IPS DF 4.7 (cell line): ENCODE measurements at regions not wholly inside any gene's neighbourhood (a gene's known extent, or its start where the extent isn't known, plus 50 kb on each side); places are given as distances from the start of the nearest gene placed in this dataset.

Experiments
- DNase-seq: peaks from one replicate; pipeline ENCODE4 v3.0.0-alpha.2; 2013; ENCODE audit warnings: low spot score; ENCODE audit errors: extremely low read depth

DNA sequence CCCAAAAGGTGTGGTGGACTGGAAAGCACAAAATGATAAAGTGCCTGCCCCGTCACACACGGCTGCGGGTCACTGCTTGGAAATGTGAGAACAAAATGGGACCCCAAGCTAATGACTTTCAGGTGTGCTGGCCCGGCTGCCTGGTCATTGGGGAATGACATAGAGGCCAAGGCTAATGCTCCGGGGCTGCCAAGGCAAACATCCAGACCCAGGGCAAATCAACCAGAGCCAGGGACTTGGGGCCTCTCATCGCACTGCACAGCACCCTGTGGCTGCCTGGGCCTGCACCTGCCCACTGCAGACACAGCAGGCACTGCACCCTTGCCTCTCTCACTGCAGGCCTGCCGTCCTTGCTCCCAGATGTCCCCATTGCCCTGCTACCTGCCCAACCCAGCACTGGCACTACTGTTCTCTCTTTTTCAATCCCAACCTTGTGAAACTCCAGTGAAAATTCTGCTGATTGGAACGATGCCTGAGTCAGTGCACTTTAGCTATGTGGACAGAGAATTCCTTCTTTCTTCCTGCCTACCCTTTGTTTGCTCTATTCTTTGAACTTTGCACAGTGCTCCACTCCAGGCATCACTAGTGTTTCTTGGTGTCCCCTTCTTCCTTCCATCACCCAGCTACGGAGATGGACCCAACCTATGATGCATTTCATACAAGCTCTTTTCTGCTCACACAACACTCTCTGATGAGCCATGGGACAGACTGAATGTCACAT, 849.5 kb downstream of the MAFB start:
- DNase-seq: no peak

DNA sequence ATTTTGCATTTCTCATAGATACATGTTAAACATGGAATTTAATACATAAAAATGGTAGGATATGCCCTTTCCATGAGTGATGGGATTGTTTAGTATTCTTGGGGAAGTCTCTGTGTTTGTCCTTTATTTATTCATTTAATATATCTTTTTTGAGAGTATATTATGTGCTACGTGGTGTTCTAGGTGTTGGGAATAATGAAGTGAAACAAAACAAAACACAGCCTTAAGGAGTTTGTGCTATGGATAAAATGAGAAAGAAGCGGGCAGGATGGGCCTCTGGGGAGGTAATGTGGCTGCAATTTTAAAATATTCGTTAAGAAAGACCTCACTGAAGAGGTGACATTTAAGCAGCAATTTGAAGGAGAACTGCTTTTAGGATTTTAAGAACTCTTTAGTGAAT, 851.5 kb downstream of the MAFB start:
- DNase-seq: no peak

DNA sequence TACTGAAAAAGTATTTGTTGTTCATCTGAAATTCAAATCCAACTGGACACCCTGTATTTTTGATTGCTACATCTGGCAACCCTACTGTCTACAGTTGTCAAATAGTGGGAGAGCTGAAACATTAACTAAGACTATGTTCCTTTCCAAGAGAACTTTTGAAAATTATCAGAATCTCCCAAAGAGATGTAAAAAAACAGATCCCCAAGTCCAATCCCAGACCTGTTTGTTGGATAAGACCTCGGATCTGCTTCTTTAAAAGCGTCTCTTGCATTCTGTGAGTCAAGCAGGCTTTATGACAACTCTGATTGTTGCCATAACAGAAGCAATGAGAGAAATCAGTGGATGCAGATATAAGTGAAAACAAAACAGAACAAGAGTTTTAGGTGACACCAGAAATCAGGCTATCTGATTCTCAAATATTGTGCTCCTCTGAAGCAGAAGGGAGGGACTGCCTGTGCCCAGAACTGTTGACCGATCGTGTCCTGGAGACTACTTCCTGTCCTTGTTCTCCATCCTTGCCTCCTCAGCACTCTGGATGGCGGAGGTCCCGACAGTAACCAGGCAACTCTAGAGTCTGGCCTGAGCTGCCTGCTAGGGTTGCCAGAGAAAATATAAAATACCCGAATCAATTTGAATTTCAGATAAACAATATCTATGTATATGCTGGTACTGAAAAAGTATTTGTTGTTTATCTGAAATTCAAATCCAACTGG, 853.8 kb downstream of the MAFB start:
- no peak for DNase-seq

DNA sequence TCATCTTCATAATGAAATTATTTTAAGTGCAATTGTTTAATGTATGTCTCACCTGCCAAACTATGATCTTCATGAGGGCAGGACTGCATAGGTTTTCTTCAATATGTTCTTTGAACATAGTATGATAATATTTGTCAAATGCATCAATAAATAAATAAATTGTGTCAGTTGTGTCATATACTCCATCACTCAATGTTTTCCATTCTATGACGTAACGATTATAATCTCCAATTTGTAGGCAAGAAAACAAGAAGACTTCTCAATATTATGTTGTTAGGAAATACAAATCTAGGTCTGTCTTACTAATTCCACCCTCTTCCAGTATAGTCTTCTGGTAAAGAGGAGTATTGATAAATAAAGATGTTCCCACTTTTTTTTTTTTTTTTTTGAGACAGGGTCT, 858.1 kb downstream of the MAFB start:
- DNase-seq: no peak

DNA sequence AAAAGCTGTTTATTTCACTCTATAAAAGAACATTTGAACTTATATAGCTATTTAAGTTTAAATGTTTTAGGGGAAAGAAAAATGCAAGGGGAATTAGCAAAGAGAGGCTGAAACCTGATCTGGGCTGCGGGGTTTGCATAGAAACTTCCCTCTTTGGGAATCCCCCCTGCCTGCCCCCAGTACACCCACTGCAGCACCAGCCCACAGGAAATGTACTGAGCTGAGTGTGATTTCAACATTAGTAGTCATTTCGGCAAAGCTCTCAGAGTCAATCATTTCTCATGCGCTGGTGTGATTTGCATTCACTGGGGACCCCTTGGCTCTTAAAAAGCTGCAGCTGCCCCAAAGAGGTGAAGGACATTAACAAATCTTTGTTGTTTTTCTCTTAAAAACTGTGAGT, 859.4 kb downstream of the MAFB start:
- DNase-seq: no peak

DNA sequence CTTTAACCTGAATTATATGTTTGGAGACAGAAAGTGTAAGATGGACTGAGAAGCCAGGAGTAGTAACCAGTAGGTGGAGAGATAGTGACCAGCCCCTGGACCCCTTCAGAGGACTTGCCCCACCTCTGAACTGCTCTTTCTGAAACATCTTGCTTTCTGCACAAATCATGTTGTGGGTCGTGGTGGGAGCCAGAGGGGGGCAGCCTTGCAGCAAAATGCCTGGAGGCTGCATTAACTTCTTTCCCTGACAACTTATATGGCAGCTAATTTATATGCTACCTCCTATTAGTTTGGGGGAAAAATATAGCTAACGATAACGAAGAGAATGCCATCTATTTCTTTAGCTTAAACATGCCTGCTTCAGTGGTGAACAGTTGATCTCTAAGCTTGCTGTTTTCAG, 859.8 kb downstream of the MAFB start:
- DNase-seq: no peak

DNA sequence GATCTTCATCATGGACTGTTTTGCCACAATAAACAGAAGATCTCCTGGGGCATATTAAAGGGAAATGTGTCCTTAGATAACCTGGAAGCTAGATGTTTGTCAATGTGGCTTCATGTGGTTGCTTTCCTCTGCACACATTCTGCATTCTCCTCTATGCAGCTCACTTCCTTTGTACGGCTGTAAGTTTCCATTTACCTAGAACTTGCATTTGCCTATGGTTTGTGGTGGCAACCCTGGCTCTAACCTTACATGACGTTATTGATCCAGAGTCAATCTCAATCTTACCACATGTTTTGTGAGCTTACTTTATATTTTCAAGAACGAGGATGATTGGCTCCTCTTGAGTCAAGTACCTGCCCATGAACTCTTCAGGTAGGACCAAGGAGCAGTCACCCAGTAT, 863.1 kb downstream of the MAFB start:
- DNase-seq: no peak

DNA sequence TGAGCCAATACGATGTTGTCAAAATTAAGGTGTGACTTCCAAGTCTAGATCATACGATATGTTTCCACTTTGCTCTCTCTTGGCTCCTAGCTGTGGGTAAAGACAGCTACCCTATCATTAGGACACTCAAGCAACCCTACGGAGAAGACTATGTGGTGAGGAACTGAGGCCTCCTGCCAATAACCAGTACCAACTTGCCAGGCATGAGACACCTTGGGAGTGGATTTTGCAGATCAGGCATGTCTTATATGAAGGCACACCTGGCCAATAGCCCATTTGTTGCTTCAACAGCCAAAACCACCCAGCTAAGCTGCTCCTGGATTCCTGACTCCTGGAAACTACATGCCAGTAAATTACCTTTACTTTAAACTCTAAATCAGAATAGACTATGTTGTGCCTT, 863.4 kb downstream of the DHX35 start:
- no peak for DNase-seq

DNA sequence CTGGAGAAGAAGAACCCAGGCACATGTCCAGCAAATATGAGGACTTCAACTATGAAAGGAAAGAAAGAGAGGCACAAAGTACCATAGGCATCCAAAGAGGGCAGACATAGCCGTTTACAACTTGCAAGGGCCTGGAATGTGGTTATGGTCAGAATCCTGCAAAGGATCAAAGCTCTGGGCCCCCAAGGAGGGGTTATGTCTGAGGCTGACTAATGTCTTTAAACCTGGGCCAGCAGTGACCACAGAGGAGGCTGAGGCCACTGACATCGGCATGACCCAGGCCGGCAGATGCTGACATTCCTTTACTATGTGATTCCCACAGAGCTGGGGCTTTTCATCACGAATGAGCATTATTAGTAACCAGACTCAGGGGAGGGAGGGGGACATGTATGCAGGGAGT, 861.1 kb downstream of the DHX35 start:
- DNase-seq: no peak

DNA sequence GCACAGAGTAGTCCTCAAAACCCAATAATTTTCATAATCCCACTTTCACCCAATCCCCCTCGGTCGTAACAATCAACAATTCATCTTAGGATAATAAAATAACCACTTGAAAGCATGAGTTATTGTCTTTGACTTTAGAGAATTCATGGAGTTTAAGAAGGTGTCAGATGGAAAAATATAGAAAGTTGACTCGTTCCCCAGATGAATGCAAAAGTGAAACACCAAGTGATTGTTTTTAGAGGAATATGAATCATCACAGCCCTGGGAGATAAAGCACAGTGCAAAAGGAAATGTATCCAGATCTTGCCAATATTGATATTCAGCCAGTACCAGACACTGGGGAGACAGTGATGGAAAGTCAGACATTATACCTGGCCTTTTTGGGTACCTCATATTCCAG, 860.5 kb downstream of the DHX35 start:
- no peak for DNase-seq

DNA sequence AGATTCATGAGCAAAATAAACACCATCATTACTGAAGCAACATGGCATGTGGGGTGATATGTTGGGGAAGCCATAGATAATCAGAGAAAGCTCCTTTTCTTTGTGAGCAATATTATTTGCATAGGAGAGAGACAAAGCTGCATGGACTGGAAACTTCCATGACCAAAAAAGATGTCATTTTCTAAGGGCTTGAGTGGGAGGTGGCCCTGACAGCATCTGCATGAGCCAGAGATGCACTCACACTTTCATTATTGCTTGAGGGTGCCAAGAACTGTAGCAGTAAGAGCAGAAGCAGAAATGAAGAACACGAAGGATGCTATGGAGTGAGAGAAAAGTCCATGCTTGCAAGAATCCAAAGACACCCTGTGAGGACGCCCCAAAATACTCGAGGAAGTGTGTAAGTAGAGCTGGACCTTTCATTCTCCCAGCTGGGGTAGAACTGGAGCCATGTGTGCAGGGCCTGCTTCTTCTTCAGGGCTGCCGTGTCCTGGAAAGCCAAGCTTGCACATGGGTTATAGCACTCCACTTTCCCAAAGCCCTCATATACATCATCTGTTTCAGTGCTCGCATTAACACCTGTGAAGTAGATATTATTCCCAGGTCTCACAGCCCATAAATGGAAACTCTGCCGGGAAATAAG, 851.2 kb downstream of the DHX35 start:
- no peak for DNase-seq

DNA sequence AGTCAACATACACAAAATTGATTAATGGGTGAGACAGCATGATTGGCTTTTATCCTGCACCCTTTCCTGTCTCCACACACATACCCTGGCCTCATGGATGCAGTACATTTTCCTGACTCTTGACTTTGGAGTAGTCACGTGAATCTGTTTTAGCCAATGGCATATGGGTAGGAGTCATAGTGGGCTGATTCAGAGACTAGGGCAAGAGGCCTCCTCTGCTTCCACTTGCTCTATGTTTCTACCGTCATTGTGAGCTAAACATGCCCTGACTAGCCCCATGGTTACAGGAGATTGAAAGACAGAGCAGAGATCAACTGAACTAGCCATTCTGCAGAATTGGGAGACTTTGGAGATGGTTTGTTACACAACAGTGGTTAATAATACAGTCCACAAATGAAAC, 850.0 kb downstream of the DHX35 start:
- DNase-seq: no peak

DNA sequence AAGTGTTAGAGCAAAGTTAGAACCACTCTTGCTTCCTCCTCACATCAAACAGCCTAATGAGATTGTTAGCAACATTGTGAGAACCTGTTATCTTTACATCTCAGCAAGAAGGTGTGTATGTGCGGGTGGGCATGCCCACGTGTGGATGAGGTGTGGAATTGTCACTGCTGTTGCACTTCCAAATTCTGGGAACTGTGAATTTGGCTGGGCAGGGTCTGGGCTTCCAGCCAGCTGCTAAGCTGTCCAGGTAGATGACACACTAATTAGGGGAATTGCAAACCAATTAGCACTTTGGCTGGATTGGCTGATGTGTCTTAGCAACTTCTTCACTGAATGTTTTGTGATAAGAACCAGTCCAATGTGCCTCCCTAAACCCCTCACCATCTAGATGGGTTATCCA, 848.2 kb downstream of the DHX35 start:
- DNase-seq: no peak

DNA sequence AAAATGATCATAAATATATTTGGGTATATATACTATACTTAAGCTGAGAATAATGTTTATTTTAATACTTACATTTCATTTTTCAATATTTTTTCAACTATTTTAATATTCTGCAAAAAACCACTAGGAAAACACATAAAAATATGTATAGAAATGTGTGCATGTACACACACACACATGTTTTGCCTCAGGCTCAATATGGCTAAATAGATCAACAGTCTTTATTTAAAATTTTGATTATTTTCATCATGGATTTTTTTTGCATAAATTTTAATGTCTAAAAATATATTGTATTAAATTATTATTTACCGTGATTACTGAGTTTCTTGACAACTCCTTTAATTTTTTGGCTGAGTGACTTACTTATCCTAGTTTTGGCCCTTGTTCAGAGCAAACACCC, 846.5 kb downstream of the DHX35 start:
- no peak for DNase-seq

DNA sequence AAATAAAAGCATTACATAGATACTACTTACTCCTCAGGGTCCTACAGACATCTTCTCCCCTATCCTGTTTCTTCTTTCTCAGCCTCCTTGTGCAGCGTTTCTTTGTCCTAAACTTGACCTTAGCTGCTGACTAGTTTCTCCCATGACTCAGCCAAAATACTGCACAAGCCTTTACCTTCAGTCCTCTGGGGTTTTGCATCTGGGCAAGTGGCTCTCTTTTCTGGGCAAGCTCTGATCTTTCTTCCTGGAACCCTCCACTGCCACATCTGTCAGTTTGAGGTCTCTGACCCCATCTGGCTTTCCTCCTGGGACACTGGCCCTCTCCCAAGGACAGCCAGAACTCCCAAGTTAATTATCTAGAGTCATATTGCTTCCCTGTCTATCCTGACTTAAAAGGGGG, 838.4 kb downstream of the DHX35 start:
- no peak for DNase-seq

DNA sequence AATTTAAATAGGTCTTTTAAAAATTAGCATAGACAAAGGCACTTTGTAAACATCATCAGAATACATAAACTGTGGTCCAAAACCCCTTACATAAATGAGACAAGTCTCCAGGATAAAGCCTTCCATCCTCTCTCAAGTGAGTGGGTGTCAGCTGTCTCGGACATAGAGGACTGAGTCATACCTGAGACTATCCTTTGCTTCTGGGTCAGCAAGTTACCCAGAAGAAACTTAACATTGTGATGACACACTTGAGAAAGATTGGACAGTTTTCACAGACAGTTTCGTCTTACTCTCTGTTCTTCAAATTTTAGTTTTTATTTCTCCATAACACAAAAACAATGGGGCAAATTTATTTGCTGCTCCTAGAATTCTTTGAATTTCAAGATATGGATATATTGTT, 838.0 kb downstream of the DHX35 start:
- no peak for DNase-seq

DNA sequence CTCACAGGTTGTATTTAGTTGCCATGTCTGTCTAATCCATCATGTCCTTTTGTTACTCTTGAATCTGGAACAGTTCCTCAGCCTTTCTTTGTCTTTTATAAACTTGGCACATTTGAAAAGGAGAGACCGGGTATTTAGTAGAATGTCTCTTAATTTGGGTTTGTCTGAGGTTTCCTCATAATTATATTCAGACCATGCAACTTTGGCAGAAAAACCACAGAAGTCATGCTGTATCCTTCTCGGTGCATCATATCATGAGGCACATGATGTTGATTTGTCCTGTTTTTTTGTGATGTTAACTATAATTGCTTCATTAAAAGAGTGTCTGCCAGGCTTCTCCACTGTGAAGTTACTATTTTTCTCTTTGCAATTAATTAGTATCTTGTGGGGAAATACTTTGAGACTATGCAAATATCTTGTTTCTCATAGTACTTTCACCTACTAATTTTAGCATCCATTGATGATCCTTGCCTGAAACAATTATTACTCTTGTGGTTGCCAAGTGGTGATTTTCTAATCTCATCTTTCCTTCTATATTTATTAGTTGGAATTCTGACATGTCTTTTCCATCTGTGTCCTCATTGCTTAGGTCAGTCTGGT, 837.3 kb downstream of the DHX35 start:
- no peak for DNase-seq

DNA sequence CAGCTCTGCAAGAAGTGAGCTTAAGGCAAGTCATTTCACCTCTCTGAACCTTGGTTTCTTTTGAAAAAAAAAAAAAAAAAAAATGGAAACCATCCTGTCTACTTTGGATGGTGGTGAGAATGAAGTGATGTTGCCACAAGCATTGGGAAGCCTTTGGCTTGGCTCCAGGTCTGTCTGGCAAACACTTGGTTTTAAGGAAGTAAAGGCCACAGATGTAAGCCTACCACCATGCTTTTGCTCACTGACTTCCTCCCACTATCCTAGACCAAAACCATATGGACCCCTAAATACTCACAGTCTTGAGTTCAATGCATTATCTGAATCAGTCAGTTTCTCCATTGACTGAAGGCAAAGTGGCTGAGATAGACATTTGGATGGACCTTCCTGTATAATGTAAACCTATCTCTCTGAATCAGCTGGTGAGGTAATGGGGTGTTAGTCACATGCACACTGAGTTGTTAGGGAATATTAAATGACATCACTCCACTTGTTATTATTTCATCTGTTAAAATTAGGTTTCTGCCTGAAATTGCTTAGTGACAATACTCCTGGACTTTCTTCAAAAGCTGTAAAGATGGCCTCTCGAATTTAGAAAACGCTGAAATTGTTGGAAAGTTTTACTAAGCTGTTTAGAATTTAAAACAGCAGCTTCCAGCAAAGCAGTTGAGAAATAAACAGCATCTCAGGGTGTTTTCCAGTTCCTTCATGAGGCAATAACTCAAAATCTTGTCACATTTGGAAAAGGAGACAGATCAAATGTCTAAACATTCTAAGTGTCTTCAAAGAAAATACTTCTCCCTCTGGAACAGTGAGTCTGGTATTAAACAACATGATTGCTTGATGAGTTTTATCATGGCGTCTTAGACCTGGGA, 833.5 kb downstream of the DHX35 start:
- DNase-seq: no peak

DNA sequence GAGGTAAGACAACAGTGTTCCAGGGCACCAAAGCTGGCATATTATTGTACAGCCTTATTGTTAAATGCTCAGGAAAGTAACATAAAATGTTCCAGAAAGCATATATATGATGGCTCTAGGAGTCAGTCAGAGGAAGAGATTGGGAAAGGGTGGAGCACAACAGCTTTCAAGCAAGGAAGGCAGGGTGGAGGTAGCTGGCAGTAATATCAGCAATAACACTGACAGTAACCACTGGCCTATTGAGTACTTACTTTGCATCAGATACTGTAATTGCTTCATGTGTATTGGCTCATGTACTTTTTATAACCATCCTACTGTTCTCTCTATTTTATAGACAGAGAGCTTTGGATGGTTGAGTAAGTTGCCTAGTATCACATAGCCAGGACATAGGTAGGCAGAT, 830.2 kb downstream of the DHX35 start:
- DNase-seq: no peak

DNA sequence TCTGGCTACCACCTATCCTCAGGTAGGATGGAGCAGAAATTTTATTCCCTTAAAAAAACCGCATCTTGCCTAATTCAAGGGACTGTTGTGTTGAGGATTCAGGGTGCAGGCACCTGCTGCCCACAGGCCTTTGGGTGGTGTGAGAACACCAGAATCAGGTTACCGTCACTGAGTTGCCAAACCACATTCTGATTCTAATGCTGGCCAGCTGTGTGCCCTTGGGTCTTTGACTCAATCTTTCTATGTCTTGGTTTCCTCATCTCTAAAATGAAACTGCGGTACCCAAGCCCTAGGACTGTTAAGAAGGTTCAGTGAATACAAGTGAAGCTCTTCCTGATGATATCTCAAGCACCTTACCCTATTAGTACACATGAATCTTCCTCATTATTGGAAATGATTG, 827.3 kb downstream of the DHX35 start:
- no peak for DNase-seq

DNA sequence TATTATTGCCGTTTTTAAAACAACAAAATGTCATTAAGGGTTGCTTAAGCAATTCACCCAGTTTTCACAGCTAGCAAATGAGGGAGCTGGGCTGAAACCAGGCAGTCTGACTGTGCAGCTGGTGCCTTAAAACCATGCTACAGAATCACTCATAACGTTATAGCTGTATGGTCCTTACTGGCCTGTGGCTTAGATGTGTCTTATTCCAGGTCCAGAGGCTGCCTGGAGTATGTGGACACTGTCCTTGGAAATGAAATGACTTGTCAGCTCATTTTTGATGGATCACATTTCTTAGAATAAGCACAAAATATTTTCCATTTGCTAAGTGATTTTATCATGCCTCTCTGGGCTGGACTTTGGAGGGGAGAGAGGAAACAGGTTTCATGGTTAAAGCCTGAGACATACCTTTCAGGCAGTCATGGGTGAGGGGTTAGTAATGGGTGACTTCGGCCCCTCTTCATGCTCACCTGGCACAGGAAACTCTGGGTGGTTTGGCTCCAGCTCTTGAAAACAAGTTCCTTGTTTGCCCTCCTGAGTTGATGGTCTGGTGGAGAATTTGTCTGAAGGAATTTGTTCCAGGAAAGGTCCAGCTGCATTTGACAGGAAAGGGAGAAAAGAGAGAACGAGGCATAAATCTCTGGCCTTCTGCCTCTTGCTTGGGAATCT, 823.2 kb downstream of the DHX35 start:
- DNase-seq: no peak
